ENCODE measurements at regions not wholly inside any gene's neighbourhood (a gene's known extent, or its start where the extent isn't known, plus 50 kb on each side); places are given as distances from the start of the nearest gene placed in this dataset.
A peak's percentile ranks its signal among the peaks of the same experiment; 100 is the strongest.
"Not testable (repeated sequence)": the region's sequence is repeated elsewhere in the genome, so short reads cannot be mapped to it uniquely, and the experiment has no call there.

GRCh38 chr2:11877764-11878163 lies 131.3 kb downstream of the LPIN1 start:
- DNase-seq (ENCODE audit: low read depth), result no peak

- not testable (repeated sequence) for DNase-seq (ENCODE audit: low read depth)
These were observed 138.8 kb downstream of the LPIN1 start for GRCh38 chr2:11885253-11885652.

GRCh38 chr2:11886899-11887298 lies 140.5 kb downstream of the LPIN1 start:
- DNase-seq (ENCODE audit: low read depth), result not testable (repeated sequence)

GRCh38 chr2:11889101-11889850 lies 142.8 kb downstream of the LPIN1 start:
- no peak for DNase-seq (ENCODE audit: low read depth)

DNA sequence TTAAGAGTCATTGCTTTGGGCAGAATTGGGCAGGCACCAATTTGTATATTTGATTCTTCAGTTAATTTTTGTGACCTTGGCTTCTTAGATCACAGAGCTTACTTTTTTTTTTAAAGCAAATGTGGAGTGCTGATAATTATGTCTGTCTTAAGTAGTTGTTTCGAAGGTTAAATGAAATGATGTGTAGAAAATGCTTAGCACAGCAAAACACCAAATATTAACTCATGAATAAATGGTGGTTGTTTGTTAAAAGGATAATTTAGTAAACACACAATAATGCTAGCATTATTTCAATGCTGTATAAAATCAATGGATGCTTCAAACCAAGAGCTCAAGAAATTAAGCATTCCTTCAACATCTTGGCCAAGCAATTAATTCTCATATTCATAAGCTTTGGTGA lies 143.4 kb downstream of the LPIN1 start:
- DNase-seq (ENCODE audit: low read depth), result no peak

- DNase-seq (ENCODE audit: low read depth), result no peak
These were observed 144.6 kb downstream of the LPIN1 start for GRCh38 chr2:11891028-11891427.

DNA sequence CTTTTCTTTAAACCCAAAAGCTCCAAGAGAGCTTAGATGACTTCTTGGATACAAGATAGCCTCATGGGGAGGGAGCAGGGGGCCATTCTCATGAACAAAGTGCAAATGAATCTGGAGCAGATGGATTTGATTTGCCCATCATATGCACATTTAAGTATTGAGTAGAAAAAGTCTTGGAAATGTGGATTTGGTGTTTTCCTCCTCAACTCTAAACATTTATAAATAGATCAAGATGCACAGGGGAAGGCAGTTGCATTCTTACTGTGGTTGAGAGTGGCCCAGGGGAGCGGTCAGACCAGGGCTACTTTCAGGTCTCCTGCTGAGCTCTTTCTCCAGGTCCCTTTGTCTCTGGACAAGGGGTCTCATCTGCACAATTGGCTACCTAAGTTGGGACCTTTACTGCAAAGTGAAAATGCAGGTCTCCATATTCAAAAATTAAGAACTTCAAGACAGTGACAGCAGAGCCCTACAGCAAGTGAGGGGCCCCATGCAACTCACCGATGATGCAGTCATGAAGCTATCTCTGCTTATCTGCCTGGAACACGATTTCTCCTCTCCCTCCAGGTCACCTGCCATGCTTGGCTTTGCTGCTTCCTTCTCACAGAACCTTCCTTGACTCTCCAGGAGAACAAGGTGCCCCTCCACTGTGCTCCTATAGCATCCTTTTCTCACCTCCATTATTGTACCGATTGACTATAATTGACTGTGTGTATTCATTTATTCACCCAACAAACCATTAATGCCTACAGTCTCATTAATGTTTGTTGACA lies 145.4 kb downstream of the LPIN1 start:
- DNase-seq (ENCODE audit: low read depth), result no peak

- no peak for DNase-seq (ENCODE audit: low read depth)
These were observed 150.0 kb downstream of the LPIN1 start for GRCh38 chr2:11896386-11896785.

DNA sequence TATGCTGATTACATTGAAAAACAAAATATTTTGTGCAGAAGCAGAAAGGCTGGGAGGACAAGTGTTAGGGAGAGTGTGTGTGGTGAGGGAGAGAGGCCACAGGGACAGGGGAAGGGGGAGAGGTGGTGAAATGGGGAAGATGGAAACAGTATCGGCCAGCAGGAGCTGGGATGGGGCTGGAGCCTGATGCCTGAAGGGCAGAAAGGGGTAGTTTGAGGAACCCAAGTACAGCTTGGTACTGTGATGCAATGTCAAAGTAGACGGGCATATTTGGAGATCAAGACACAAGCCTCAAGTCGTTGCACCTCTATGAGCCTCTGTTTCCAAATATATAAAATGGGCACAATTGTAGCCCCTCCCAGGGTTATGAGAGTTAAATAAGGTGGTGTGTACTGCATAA lies 152.1 kb downstream of the LPIN1 start:
- no peak for DNase-seq (ENCODE audit: low read depth)

DNA sequence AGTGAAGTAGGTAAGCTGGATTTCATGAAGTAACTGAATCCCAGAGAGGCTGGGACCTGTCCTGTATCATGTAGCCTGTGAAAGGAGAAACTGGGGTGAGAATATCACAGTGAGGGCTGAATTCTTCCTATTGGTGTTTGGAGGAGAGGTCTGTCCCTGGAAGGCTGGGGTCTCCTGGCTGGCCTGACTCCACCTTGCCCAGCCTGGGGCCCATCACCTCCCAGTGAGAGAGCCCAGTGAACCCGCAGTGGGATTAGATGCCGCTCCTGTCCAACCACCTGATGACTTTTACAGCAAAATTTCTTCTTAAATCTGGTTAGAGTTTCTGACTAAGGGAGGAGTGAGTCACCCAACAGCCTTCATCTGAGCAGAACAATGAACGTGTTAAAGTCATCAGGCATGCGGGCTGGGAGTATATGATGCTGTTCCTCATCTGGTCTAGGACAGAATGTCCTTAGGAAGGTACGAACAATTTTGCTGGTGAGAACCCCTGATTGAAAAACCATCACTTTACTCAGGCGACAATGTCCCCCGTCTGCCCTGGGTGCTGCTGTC lies 152.9 kb downstream of the LPIN1 start:
- DNase-seq (ENCODE audit: low read depth), result peak; percentile 87

DNA sequence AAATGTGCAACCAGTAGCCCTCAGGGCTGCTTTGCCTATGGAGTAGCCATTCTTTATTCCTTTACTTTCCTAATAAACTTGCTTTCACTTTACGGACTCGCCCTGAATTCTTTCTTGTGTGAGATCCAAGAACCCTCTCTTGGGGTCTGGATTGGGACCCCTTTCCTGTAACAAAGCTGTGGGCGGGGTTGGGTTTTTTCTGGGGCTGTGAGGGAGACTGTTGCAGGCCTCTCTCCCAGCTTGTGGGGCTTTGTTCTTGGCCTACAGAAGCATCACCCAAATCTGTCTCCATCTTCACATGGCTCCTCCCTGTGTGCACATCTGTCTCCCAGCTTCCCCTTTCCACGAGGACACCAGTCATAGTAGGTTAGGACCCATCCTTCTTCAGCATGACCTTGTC lies 154.5 kb downstream of the LPIN1 start:
- not testable (repeated sequence) for DNase-seq (ENCODE audit: low read depth)

DNA sequence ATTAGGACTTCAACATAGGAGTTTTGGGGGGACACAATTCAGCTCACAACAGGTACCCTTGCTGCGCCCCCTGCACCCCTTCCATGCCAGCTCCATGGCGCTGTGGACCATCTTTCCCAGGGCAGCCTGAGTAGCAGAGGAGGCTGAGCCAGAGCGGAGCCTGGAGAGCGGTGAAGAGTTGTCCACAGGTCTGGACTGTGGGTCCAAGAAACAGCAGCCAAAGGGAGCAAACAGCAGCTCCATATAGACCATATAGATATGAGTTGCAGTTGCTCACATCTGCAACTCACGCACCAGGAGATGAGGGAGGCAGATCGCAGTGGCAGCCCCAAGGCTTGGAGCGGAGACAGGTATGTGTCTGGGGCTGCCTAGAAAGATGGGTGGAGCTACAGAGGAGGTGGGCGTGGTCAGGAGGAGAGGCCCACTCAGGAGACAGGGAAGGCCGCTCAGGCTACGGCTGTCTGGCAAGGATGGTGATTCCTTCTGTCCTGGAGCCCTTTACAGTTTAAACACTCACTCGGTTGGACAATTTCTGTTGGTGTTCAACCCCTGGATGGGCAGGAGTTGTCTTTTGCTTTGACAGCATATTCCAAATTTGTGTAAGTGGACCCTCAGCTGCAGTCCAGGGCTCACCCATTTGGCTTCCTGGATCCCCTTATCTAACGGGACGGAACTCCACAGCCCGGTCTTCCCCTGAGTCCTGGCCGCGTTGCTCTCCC lies 155.1 kb downstream of the LPIN1 start:
- DNase-seq (ENCODE audit: low read depth), result no peak

GRCh38 chr2:11903085-11903606 lies 156.7 kb downstream of the LPIN1 start:
- no peak for DNase-seq (ENCODE audit: low read depth)

DNA sequence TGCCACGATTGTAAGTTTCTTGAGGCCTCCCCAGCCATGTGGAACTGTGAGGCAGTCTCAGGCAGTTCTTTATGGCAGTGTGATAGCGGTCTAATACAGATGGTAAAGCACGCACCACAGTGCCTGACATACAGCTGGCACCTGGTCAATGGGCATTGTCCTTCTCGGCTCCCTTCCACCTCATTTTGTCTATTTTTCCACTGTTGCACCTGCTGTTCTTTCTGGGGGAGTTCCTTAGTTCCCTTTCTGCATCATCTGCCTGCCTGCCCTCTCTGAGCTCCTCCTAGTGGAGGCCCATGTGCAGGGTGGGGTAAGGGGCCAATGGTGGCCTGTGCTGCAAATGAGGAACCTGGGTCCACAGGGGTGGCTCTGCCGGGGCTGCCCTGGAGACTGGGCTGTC lies 157.6 kb downstream of the LPIN1 start:
- DNase-seq (ENCODE audit: low read depth), result no peak

DNA sequence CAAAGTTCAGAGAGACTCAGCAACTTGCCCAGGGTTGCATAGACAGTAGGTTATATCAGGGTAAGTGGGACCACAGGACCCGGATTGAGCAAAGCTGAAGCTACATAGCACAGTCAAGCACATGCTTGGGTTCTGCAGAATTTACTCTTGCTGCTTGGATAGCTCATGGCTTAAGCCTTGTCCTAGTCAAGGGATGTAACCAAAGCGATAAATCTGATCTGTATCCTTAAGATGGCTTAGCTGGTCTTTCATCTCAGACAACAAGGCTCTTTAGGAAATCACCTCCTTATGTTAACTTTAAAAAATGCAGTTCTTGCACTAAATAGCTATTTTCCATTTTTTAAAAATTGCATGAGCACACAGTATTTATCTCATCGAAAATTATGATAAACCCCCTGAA lies 158.5 kb downstream of the LPIN1 start:
- no peak for DNase-seq (ENCODE audit: low read depth)

- DNase-seq (ENCODE audit: low read depth), result no peak
These were observed 160.8 kb downstream of the LPIN1 start for GRCh38 chr2:11907190-11907589.

DNA sequence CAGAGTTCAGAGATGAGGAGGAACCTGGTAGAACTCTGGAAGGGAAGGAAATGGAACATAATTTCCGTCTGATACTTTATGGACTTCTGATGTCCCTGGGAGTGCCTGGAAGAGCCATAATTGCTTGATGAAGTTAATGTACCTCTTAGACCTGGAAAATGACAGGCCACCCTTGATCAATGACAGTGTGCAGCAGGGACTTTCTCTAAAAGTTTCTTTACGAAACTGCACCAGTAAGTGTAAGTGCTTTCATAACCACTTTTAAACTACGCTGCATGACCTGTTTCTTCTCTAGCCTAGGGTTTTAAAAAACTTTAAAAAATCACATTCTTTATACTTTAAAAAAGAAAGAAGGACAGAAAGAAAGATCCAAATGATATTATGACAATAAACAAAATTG lies 164.5 kb downstream of the LPIN1 start:
- no peak for DNase-seq (ENCODE audit: low read depth)

DNA sequence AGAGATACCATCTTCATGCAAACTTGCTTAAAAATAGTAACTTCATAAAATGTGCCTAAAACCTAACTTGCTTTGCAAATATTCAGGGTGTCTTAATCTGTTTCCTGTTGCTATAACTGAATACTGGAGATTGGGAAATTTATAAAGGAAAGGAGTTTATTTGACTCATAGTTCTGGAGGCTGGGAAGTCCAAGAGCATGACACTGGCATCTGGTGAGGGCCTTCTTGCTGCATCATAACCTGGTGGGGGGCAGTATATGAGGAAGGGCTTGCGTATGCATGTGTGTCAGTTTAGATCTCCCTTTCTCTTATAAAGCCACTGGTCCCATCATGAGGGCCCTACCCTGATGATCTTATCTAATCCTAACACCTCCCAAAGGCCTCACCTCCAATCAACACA lies 166.5 kb downstream of the LPIN1 start:
- no peak for DNase-seq (ENCODE audit: low read depth)

DNA sequence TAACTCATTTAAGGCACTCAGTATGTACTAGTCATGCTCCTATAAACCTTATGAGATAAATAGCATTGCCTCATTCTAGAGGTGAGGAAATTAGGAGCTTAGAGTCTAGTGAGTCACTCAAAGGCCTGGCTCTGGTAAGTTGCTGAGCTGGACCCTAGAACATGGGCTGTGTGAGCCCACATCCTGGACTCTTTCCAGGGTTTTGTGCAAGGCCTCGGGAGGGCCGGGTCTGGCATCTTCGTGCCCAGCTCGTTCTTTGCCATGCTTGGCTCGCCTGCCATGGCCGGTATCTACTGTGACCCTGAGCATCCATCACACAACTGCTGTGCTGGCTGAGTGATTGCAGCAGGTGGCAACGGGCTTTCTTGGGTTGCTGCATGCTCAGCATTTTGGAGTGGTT lies 168.0 kb downstream of the LPIN1 start:
- peak; percentile 96 for DNase-seq (ENCODE audit: low read depth)

DNA sequence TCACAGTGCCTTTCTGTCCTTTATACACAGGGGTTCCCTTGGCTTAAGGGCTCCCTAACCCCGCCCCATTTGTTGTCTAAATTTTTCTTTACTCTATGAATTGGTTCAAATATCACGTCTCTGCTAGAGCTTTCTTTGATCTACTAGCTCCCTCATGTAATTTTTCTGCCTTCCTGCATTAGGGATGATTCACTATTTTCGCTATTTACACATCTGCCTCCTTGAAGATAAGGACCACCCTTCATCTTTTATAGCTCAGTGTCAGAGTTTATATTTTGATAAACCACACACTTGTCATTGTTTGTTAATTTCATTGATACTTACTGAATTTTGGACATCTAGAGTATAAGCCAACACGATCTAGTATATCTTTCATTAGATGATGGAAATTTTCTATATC lies 169.2 kb downstream of the LPIN1 start:
- DNase-seq (ENCODE audit: low read depth), result no peak

DNA sequence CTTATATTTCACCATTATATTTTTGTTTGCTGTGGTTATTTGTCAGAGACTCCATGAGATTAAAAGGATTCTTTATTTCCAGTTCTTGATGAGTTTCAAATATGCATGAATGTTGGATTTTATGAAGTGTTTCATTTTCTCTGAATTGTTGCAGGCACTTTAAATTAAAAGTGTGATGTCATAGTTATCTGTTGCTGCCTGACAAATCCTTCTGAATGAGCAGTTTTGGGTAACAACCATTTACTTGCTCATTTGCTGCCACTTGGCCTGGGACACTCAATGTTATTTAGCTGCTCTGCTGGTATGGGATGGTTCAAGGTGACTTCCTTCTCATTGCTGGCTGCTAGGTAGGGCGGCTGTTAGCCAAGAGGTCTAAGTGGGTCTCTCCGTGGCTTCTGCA lies 173.5 kb downstream of the LPIN1 start:
- no peak for DNase-seq (ENCODE audit: low read depth)

DNA sequence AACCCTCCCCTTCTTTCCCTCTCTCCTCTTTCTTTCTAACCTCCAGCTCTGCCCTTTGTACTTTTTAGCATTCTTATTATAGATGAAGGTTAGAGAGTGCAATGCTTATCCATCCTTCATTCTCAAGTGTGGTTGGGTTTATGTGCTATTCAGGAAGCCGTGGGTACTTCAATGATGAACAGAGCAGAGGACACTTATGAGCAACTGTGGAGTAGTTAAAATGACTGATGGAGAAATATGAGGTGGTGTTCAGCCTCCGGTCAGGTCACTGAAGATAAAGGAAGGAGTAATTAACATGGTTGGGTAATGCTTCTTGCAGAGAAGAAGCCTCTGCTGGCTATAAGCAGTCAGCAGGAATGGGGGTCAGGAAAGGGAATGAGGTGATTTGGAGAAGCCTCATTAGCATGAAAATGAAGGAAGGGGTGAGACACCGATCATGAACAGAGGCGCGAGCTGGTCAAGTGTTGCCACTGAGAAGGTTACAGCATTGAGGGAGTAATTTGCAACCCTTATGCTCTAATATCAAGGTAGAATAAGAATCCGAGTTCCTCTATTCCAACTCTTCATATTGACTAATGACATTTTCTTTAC lies 174.7 kb downstream of the LPIN1 start:
- no peak for DNase-seq (ENCODE audit: low read depth)

All from LHCN-M2 (cell line).